Naive thymus-derived CD8-positive, alpha-beta T cell (primary cell): ENCODE measurements at regions not wholly inside any gene's neighbourhood (a gene's known extent, or its start where the extent isn't known, plus 50 kb on each side); places are given as distances from the start of the nearest gene placed in this dataset.
"Not testable (repeated sequence)": the region's sequence is repeated elsewhere in the genome, so short reads cannot be mapped to it uniquely, and the experiment has no call there.

Experiments
- ATAC-seq, 2 donors: fragments of 150-1000 bp; cut with Tn5 transposase in 1 of 2; sonication (Bioruptor Pico), chemical (Tn5 transposase) in 1 of 2; 1 replicate in 1 of 2; 2 replicates in 1 of 2; pipeline ENCODE4 v1.10.0; 2021; ENCODE audit warnings: mild to moderate bottlenecking in 2 of 2, moderate library complexity in 2 of 2
- POLR2A ChIA-PET: fragments of 350-600 bp; sonication (Branson Sonifier 250); formaldehyde crosslinking; loops from one replicate; lab custom pipeline; 2021; ENCODE audit warnings: antibody characterized with exemption; lab: Charles Lee
- DNase-seq, 10 donors: peaks; one replicate each; pipeline versions ENCODE4 v3.0.0 to v3.0.0-alpha.2; 2020 to 2022
- H3K27ac Mint-ChIP-seq, 10 donors: one replicate each; pipeline ENCODE4 v1.8.0; 2020 to 2022; ENCODE audit warnings: mild to moderate bottlenecking in 10 of 10, mixed read lengths in 10 of 10, moderate library complexity in 4 of 10, inconsistent platforms in 1 of 10
- H3K27me3 Mint-ChIP-seq, 5 donors: one replicate each; pipeline ENCODE4 v1.8.0; 2021 to 2022; ENCODE audit warnings: mixed read lengths in 5 of 5
- H3K36me3 Mint-ChIP-seq, 3 donors: one replicate each; pipeline ENCODE4 v1.8.0; 2020 to 2022; ENCODE audit warnings: mixed read lengths in 3 of 3, mild to moderate bottlenecking in 2 of 3, inconsistent platforms in 1 of 3
- H3K4me1 Mint-ChIP-seq, 4 donors: one replicate each; pipeline ENCODE4 v1.8.0; 2021 to 2022; ENCODE audit warnings: mixed read lengths in 4 of 4
- H3K4me3 Mint-ChIP-seq, 10 donors: one replicate each; pipeline ENCODE4 v1.8.0; 2020 to 2022; ENCODE audit warnings: mild to moderate bottlenecking in 10 of 10, mixed read lengths in 10 of 10, moderate library complexity in 6 of 10, inconsistent platforms in 1 of 10
- H3K9me3 Mint-ChIP-seq, 9 donors: one replicate each; pipeline ENCODE4 v1.8.0; 2020 to 2022; ENCODE audit warnings: mixed read lengths in 9 of 9, mild to moderate bottlenecking in 3 of 9, inconsistent platforms in 1 of 9, moderate library complexity in 1 of 9

GRCh38 chr13:81929988-81930387, 1589.1 kb upstream of the SPRY2 start:
- H3K9me3 Mint-ChIP-seq, result peaks cover 0 to 28% (median 7%) of the 10 kb centered on the region in 9 donors
- H3K27ac Mint-ChIP-seq, result no peak overlapping the region
- POLR2A ChIA-PET, result no interaction called here
- ATAC-seq, result no peak
- H3K36me3 Mint-ChIP-seq, result no peaks in the 10 kb centered on the region
- DNase-seq, result no peak
- H3K4me1 Mint-ChIP-seq, result no peaks in the 10 kb centered on the region
- no peaks in the 10 kb centered on the region for H3K27me3 Mint-ChIP-seq
- no peak overlapping the region for H3K4me3 Mint-ChIP-seq

GRCh38 chr13:81927347-81927746, 1586.4 kb upstream of the SPRY2 start:
- no peak for DNase-seq
- no peak overlapping the region for H3K27ac Mint-ChIP-seq
- H3K27me3 Mint-ChIP-seq, result no peaks in the 10 kb centered on the region
- POLR2A ChIA-PET, result no interaction called here
- no peaks in the 10 kb centered on the region for H3K36me3 Mint-ChIP-seq
- H3K4me3 Mint-ChIP-seq, result no peak overlapping the region
- H3K4me1 Mint-ChIP-seq, result no peaks in the 10 kb centered on the region
- no peak for ATAC-seq
- peaks cover 0 to 13% (median 4%) of the 10 kb centered on the region in 9 donors for H3K9me3 Mint-ChIP-seq

- Mint-ChIP-seq H3K27me3 (no peaks in the 10 kb centered on the region), H3K9me3 (peaks cover 0 to 19% (median 10%) of the 10 kb centered on the region in 9 donors), H3K36me3 (no peaks in the 10 kb centered on the region), H3K4me1 (no peaks in the 10 kb centered on the region), H3K27ac (no peak overlapping the region), H3K4me3 (no peak overlapping the region)
- ATAC-seq (no peak), DNase-seq (no peak)
- POLR2A ChIA-PET, result no interaction called here
Observed at GRCh38 chr13:81917810-81918209, 1576.9 kb upstream of the SPRY2 start.

- Mint-ChIP-seq H3K4me1 (no peaks in the 10 kb centered on the region), H3K4me3 (no peak overlapping the region), H3K27me3 (no peaks in the 10 kb centered on the region), H3K36me3 (no peaks in the 10 kb centered on the region), H3K27ac (no peak overlapping the region), H3K9me3 (peaks cover 0 to 15% (median 9%) of the 10 kb centered on the region in 9 donors)
- ATAC-seq (no peak), DNase-seq (no peak)
- POLR2A ChIA-PET, result no interaction called here
Observed at GRCh38 chr13:81916461-81916860, 1575.5 kb upstream of the SPRY2 start.

DNA sequence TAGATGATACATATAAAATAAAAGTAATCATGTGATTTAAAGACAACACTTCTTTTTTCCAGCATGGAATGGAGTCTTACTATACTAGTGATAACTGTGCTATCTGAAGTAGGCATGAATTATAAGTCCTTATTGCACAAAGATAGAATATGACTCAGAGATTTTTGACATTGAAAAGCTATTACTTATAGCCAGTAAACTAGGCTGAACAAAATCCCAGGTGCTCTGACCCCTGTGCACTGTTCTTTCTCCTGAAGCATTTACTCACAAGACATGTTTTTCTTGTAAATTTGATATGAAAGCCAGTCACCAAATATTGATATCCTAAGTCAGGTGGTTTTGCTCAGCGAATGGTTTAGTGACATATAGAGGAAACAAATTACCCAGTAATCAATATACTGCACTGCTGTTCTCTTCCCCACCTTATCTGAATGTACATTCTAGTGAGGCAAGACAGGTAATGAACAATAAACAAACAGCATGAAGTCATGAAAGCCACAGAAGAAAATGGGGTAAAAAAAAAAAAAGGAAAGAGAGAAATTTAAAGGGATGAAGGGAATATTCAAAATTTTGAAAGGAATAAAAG, 1567.0 kb upstream of the SPRY2 start:
- H3K4me3 Mint-ChIP-seq, result no peak overlapping the region
- no peaks in the 10 kb centered on the region for H3K36me3 Mint-ChIP-seq
- POLR2A ChIA-PET, result no interaction called here
- no peaks in the 10 kb centered on the region for H3K27me3 Mint-ChIP-seq
- no peaks in the 10 kb centered on the region for H3K4me1 Mint-ChIP-seq
- H3K27ac Mint-ChIP-seq, result no peak overlapping the region
- no peak for DNase-seq
- peaks cover 2 to 15% (median 7%) of the 10 kb centered on the region in 9 donors for H3K9me3 Mint-ChIP-seq
- no peak for ATAC-seq

DNA sequence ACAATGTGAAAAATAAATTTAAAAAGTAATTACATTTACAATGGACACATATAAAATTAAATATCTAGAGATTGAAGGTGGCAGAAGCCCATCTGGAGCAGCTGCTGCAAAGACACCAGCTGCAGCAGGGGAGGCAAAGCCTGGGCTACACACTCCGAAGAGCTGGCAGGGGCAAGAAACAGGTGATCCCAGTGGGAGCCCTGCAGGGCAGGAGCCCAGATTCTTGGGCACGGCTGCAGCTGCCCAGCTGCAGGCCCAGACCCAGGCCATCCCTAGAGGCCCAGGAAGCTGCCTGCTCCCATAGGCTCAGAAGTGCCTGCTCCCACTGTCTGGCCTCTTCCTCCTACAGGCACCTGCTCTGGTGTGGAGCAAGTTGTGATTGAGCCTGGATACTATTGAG, 1547.9 kb upstream of the SPRY2 start:
- H3K4me3 Mint-ChIP-seq, result no peak overlapping the region
- POLR2A ChIA-PET, result no interaction called here
- H3K36me3 Mint-ChIP-seq, result peaks cover 0 to 8% (median 0%) of the 10 kb centered on the region in 3 donors
- no peaks in the 10 kb centered on the region for H3K27me3 Mint-ChIP-seq
- H3K9me3 Mint-ChIP-seq, result peaks cover 3 to 42% (median 25%) of the 10 kb centered on the region in 9 donors
- no peaks in the 10 kb centered on the region for H3K4me1 Mint-ChIP-seq
- DNase-seq (no peak), ATAC-seq (no peak)
- no peak overlapping the region for H3K27ac Mint-ChIP-seq

DNA sequence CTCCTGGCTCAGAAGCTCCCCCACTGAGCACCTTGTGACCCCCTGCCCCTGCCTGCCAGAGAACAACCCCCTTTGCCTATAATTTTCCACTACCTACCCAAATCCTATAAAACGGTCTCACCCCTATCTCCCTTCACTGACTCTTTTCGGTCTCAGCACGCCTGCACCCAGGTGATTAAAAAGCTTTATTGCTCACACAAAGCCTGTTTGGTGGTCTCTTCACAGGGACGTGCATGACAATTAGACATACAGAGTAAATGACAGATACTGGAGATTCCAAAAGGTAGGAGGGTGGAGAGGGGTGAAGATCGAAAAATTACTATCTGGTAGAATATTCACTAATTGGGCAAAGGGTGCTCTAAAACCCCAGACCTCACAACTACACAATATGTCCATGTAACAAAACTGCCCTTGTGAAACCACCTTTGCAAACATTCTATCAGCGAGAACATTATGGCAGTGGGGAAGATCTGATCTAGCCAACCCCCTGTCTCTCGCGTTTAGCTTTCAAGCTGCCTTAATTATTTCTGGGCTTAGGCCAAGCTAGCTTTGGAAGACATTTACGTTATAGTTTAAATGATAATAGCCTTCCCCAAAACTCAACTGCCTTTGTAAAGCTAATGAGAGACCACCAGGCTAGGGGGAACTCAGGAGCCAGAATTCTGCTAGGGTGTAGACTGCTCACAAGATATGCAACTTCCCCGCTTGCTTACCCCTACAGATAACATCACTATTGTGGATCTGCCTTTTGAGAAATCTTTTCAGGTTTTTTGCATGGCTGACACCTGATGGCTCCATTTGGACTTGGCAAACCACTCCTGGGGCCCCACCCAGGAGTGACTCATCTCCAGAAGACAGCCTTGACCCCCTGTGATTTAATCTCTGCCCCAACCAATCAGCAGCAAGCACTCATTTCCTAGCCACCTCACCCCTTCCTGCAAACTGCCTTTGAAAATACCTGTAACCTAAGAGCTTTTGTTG, 1534.0 kb upstream of the SPRY2 start:
- Mint-ChIP-seq H3K9me3 (peaks cover 3 to 32% (median 11%) of the 10 kb centered on the region in 9 donors), H3K4me3 (no peak overlapping the region), H3K27ac (no peak overlapping the region), H3K4me1 (no peaks in the 10 kb centered on the region), H3K27me3 (no peaks in the 10 kb centered on the region), H3K36me3 (peaks cover 0 to 4% (median 0%) of the 10 kb centered on the region in 3 donors)
- ATAC-seq (no peak), DNase-seq (no peak)
- POLR2A ChIA-PET, result no interaction called here

DNA sequence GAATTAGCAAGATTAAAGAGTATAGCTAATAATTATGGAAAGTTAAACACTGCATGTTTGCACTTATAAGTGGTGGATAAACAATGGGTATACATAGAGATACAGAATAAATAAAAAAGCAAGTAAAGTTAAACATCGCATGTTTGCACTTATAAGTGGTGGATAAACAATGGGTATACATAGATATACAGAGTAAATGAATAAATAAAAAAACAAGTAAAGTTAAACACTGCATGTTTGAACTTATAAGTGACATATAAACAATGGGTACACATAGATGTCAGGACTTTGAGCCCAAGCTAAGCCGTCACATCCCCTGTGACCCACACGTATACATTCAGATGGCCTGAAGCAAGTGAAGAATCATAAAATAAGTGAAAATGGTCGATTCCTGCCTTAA, 1533.3 kb upstream of the SPRY2 start:
- H3K4me3 Mint-ChIP-seq, result no peak overlapping the region
- POLR2A ChIA-PET, result no interaction called here
- peaks cover 0 to 7% (median 0%) of the 10 kb centered on the region in 3 donors for H3K36me3 Mint-ChIP-seq
- H3K27ac Mint-ChIP-seq, result no peak overlapping the region
- peaks cover 3 to 39% (median 11%) of the 10 kb centered on the region in 9 donors for H3K9me3 Mint-ChIP-seq
- no peaks in the 10 kb centered on the region for H3K27me3 Mint-ChIP-seq
- H3K4me1 Mint-ChIP-seq, result no peaks in the 10 kb centered on the region
- no peak for ATAC-seq
- DNase-seq, result no peak

- H3K27ac Mint-ChIP-seq, result no peak overlapping the region
- H3K27me3 Mint-ChIP-seq, result no peaks in the 10 kb centered on the region
- H3K9me3 Mint-ChIP-seq, result peaks cover 3 to 55% (median 23%) of the 10 kb centered on the region in 9 donors
- H3K4me3 Mint-ChIP-seq, result no peak overlapping the region
- no peak for ATAC-seq
- DNase-seq, result no peak
- POLR2A ChIA-PET, result no interaction called here
- no peaks in the 10 kb centered on the region for H3K4me1 Mint-ChIP-seq
- peaks cover 0 to 7% (median 0%) of the 10 kb centered on the region in 3 donors for H3K36me3 Mint-ChIP-seq
Observed at GRCh38 chr13:81872581-81872980, 1531.7 kb upstream of the SPRY2 start.

DNA sequence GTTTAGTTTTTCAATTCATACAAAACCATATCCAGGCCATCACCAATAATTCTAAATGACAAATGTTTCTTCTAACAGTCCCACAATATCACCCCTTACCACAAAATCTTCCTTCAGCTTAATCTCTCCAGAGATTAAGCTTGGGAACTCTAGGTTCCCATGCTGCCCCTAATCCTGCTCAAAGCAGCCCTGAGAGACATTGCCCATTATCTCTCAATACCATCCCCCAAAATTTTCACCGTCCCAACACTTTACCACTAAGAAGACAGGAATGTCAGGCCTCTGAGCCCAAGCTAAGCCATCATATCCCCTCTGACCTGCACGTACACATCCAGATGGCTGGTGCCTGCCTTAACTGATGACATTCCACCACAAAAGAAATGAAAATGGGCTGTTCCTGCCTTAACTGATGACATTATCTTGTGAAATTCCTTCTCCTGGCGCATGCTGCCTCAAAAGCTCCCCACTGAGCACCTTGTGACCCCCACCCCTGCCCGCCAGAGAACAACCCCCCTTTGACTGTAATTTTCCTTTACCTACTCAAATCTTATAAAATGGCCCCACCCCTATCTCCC, 1530.9 kb upstream of the SPRY2 start:
- DNase-seq, H3K27me3 Mint-ChIP-seq, H3K36me3 Mint-ChIP-seq, ATAC-seq, H3K4me1 Mint-ChIP-seq, POLR2A ChIA-PET, H3K4me3 Mint-ChIP-seq, H3K27ac Mint-ChIP-seq: not testable (repeated sequence)
- H3K9me3 Mint-ChIP-seq, result peaks cover 3 to 55% (median 23%) of the 10 kb centered on the region in 9 donors

GRCh38 chr13:81848291-81848690, 1507.4 kb upstream of the SPRY2 start:
- H3K4me3 Mint-ChIP-seq, result no peak overlapping the region
- peaks cover 0 to 9% (median 2%) of the 10 kb centered on the region in 9 donors for H3K9me3 Mint-ChIP-seq
- POLR2A ChIA-PET, result no interaction called here
- DNase-seq (no peak), ATAC-seq (no peak)
- H3K4me1 Mint-ChIP-seq, result no peaks in the 10 kb centered on the region
- no peaks in the 10 kb centered on the region for H3K27me3 Mint-ChIP-seq
- H3K36me3 Mint-ChIP-seq, result no peaks in the 10 kb centered on the region
- H3K27ac Mint-ChIP-seq, result no peak overlapping the region

- DNase-seq (no peak), ATAC-seq (no peak)
- POLR2A ChIA-PET, result no interaction called here
- H3K27ac Mint-ChIP-seq, result no peak overlapping the region
- no peaks in the 10 kb centered on the region for H3K4me1 Mint-ChIP-seq
- no peak overlapping the region for H3K4me3 Mint-ChIP-seq
- H3K27me3 Mint-ChIP-seq, result no peaks in the 10 kb centered on the region
- no peaks in the 10 kb centered on the region for H3K36me3 Mint-ChIP-seq
- H3K9me3 Mint-ChIP-seq, result peaks cover 0 to 11% (median 2%) of the 10 kb centered on the region in 9 donors
Observed at GRCh38 chr13:81846771-81847170, 1505.8 kb upstream of the SPRY2 start.

GRCh38 chr13:81821259-81821658, 1480.3 kb upstream of the SPRY2 start:
- Mint-ChIP-seq H3K9me3 (peaks cover 0 to 21% (median 11%) of the 10 kb centered on the region in 9 donors), H3K36me3 (no peaks in the 10 kb centered on the region), H3K4me3 (no peak overlapping the region), H3K4me1 (no peaks in the 10 kb centered on the region), H3K27me3 (no peaks in the 10 kb centered on the region), H3K27ac (no peak overlapping the region)
- ATAC-seq, result no peak
- no peak for DNase-seq
- POLR2A ChIA-PET, result no interaction called here
